ENCODE measurements at regions not wholly inside any gene's neighbourhood (a gene's known extent, or its start where the extent isn't known, plus 50 kb on each side); places are given as distances from the start of the nearest gene placed in this dataset.
A peak's percentile ranks its signal among the peaks of the same experiment; 100 is the strongest.

GRCh38 chr12:67909091-67909531, 80.1 kb upstream of the IFNG-AS1 start:
- no peak for DNase-seq (ENCODE audit: low read depth in 2 of 2)

- DNase-seq (ENCODE audit: low read depth in 2 of 2) = no peak
Observed at GRCh38 chr12:67909681-67910080, 79.6 kb upstream of the IFNG-AS1 start.

GRCh38 chr12:67910360-67911274, 78.6 kb upstream of the IFNG-AS1 start:
- peak in 1 of 2 donors; percentile 3 for DNase-seq (ENCODE audit: low read depth in 2 of 2)

- DNase-seq (ENCODE audit: low read depth in 2 of 2) = no peak
Observed at GRCh38 chr12:67911275-67911600, 78.0 kb upstream of the IFNG-AS1 start.

- DNase-seq (ENCODE audit: low read depth in 2 of 2) = no peak
Observed at GRCh38 chr12:67911789-67912188, 77.5 kb upstream of the IFNG-AS1 start.

GRCh38 chr12:67915335-67915851, 73.9 kb upstream of the IFNG-AS1 start:
- DNase-seq (ENCODE audit: low read depth in 2 of 2) = no peak

- DNase-seq (ENCODE audit: low read depth in 2 of 2) = no peak
Observed at GRCh38 chr12:67916266-67916970, 72.8 kb upstream of the IFNG-AS1 start.

GRCh38 chr12:67917811-67918210, 71.4 kb upstream of the IFNG-AS1 start:
- DNase-seq (ENCODE audit: low read depth in 2 of 2) = no peak

- no peak for DNase-seq (ENCODE audit: low read depth in 2 of 2)
Observed at GRCh38 chr12:67918441-67918840, 70.8 kb upstream of the IFNG-AS1 start.

GRCh38 chr12:67919406-67919805, 69.8 kb upstream of the IFNG-AS1 start:
- DNase-seq (ENCODE audit: low read depth in 2 of 2) = no peak

- no peak for DNase-seq (ENCODE audit: low read depth in 2 of 2)
Observed at GRCh38 chr12:67920413-67920812, 68.8 kb upstream of the IFNG-AS1 start.

GRCh38 chr12:67921286-67921685, 68.0 kb upstream of the IFNG-AS1 start:
- DNase-seq (ENCODE audit: low read depth in 2 of 2) = no peak

- DNase-seq (ENCODE audit: low read depth in 2 of 2) = no peak
Observed at GRCh38 chr12:67922245-67922644, 67.0 kb upstream of the IFNG-AS1 start.

- DNase-seq (ENCODE audit: low read depth in 2 of 2) = no peak
Observed at GRCh38 chr12:67925077-67925476, 64.2 kb upstream of the IFNG-AS1 start.

GRCh38 chr12:67925552-67925951, 63.7 kb upstream of the IFNG-AS1 start:
- DNase-seq (ENCODE audit: low read depth in 2 of 2) = no peak

GRCh38 chr12:67926063-67926462, 63.2 kb upstream of the IFNG-AS1 start:
- no peak for DNase-seq (ENCODE audit: low read depth in 2 of 2)

- DNase-seq (ENCODE audit: low read depth in 2 of 2) = no peak
Observed at GRCh38 chr12:67927324-67927723, 61.9 kb upstream of the IFNG-AS1 start.

GRCh38 chr12:67927815-67928214, 61.4 kb upstream of the IFNG-AS1 start:
- no peak for DNase-seq (ENCODE audit: low read depth in 2 of 2)

GRCh38 chr12:67928621-67929383, 60.4 kb upstream of the IFNG-AS1 start:
- no peak for DNase-seq (ENCODE audit: low read depth in 2 of 2)

GRCh38 chr12:67929384-67929772, 59.9 kb upstream of the IFNG-AS1 start:
- DNase-seq (ENCODE audit: low read depth in 2 of 2) = no peak

GRCh38 chr12:67937822-67938221, 51.4 kb upstream of the IFNG-AS1 start:
- DNase-seq (ENCODE audit: low read depth in 2 of 2) = no peak
